MV-4-11 (cell line): ENCODE measurements at regions not wholly inside any gene's neighbourhood (a gene's known extent, or its start where the extent isn't known, plus 50 kb on each side); places are given as distances from the start of the nearest gene placed in this dataset.

Source experiments
- DNase-seq: peaks from one replicate; lab custom pipeline; 2025; lab: John Stamatoyannopoulos, UW

DNA sequence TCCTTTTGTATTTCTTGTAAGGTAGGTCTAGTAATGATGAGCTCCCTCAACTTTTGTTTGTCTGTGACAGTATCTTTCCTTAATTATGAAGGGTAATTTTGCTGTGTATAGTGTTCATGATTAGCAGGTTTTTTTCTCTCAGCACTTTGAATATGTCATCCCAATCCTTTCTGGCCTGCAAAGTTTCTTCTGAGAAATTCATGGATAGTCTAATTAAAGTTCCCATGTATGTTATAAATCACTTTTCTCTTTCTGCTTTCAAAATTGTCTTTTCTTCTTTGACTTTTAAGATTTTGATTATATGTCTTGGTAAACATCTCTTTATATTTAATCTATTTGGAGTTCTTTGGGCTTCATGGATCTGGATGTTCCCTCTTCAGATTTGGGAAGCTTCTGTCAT, 54.3 kb upstream of the ZKSCAN2 start:
- no peak for DNase-seq

- no peak for DNase-seq
Observed at GRCh38 chr16:25311039-25311438, 53.4 kb upstream of the ZKSCAN2 start.
